Tibial nerve (tissue), 4 donors: ENCODE measurements at regions not wholly inside any gene's neighbourhood (a gene's known extent, or its start where the extent isn't known, plus 50 kb on each side); places are given as distances from the start of the nearest gene placed in this dataset.

ENCODE experiments used
- EP300 ChIP-seq, 2 donors: sonication (generic); formaldehyde crosslinking; IDR thresholded peaks; one replicate each; pipeline ENCODE4 v1.6.1; 2017; ENCODE audit warnings: antibody characterized with exemption in 2 of 2, mild to moderate bottlenecking in 1 of 2
- POLR2A ChIP-seq, 2 donors: fragments of 450-650 bp; IDR thresholded peaks; one replicate each; pipeline ENCODE4 v1.6.1; 2017; ENCODE audit warnings: antibody characterized with exemption in 2 of 2, mild to moderate bottlenecking in 2 of 2, moderate library complexity in 2 of 2
- TF ChIP-seq, protein P1 (sequence below), 5 experiments: fragments of 200-600 bp in 3 of 5; fragments of 450-650 bp in 2 of 5; sonication (generic) in 3 of 5; IDR thresholded peaks; one replicate each; pipeline ENCODE4 v1.5.1; 2016 to 2019; ENCODE audit warnings: antibody characterized with exemption in 5 of 5, mild to moderate bottlenecking in 3 of 5, moderate library complexity in 2 of 5

DNA sequence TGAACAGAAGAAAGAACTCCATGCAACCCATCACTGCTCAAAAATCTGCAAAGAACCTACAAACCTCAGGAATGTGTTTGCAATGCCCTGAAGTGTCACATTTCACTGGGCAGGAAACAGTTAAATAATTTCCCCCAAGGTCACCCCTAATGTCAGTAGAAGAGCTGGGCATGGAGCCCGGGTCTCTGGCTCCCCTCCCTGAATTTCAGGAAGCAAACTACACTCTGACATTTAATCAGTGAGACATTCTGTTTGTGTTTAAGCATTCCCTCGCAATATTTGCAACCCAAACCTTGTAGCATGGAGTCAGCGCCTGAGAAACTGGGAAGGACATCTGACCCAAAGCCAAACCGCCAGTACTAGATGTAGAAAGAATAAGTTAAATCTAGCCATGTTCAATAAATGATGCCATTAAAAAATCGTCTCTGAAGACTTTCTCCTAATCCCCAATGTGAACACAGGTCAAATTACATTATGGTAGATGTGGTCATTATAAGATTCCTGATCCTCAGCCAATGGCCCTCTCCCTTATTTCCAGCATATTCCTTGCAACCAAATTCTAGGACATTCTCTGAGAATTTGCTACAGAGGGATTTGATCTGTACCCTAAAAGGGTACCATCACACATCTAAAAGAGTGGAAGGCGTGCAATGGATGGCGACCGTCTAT is 91.2 kb upstream of the ADTRP start:
- TF ChIP-seq, protein P1, sequence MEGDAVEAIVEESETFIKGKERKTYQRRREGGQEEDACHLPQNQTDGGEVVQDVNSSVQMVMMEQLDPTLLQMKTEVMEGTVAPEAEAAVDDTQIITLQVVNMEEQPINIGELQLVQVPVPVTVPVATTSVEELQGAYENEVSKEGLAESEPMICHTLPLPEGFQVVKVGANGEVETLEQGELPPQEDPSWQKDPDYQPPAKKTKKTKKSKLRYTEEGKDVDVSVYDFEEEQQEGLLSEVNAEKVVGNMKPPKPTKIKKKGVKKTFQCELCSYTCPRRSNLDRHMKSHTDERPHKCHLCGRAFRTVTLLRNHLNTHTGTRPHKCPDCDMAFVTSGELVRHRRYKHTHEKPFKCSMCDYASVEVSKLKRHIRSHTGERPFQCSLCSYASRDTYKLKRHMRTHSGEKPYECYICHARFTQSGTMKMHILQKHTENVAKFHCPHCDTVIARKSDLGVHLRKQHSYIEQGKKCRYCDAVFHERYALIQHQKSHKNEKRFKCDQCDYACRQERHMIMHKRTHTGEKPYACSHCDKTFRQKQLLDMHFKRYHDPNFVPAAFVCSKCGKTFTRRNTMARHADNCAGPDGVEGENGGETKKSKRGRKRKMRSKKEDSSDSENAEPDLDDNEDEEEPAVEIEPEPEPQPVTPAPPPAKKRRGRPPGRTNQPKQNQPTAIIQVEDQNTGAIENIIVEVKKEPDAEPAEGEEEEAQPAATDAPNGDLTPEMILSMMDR (IDR thresholded peaks at IDR 0.05): no peak
- TF ChIP-seq POLR2A (IDR thresholded peaks at IDR 0.05) (no peak), EP300 (IDR thresholded peaks at IDR 0.05) (no peak)
